ENCODE measurements at regions not wholly inside any gene's neighbourhood (a gene's known extent, or its start where the extent isn't known, plus 50 kb on each side); places are given as distances from the start of the nearest gene placed in this dataset.

GRCh38 chr18:27278131-27278530, 93.0 kb upstream of the CHST9 start:
- no peak for DNase-seq
- intact Hi-C loops (cut with micrococcal nuclease) = no loop called here
- ChIA-PET CTCF (no interaction called here), POLR2A (no interaction called here)
- H3K27me3 Mint-ChIP-seq = no peaks in the 10 kb centered on the region
- peaks cover 11% of the 10 kb centered on the region for H3K9me3 Mint-ChIP-seq
- H3K27ac Mint-ChIP-seq = no peak overlapping the region
- no peaks in the 10 kb centered on the region for H3K36me3 Mint-ChIP-seq (ENCODE audit: low read depth)
- no peak overlapping the region for H3K4me3 Mint-ChIP-seq
- ATAC-seq = no peak
- H3K4me1 Mint-ChIP-seq (ENCODE audit: low read depth) = no peaks in the 10 kb centered on the region
- TF ChIP-seq CTCF (IDR thresholded peaks at IDR 0.05) = no peak

GRCh38 chr18:27277554-27277953, 92.4 kb upstream of the CHST9 start:
- ATAC-seq (no peak), DNase-seq (no peak)
- CTCF ChIA-PET = no interaction called here
- peaks cover 11% of the 10 kb centered on the region for H3K9me3 Mint-ChIP-seq
- no peak overlapping the region for H3K4me3 Mint-ChIP-seq
- POLR2A ChIA-PET = no interaction called here
- H3K36me3 Mint-ChIP-seq (ENCODE audit: low read depth) = no peaks in the 10 kb centered on the region
- intact Hi-C loops (cut with micrococcal nuclease) = no loop called here
- H3K4me1 Mint-ChIP-seq (ENCODE audit: low read depth) = no peaks in the 10 kb centered on the region
- H3K27me3 Mint-ChIP-seq = no peaks in the 10 kb centered on the region
- TF ChIP-seq CTCF (IDR thresholded peaks at IDR 0.05) = no peak
- H3K27ac Mint-ChIP-seq = no peak overlapping the region

GRCh38 chr18:27276886-27277285, 91.8 kb upstream of the CHST9 start:
- Mint-ChIP-seq H3K36me3 (ENCODE audit: low read depth) (no peaks in the 10 kb centered on the region), H3K4me1 (ENCODE audit: low read depth) (no peaks in the 10 kb centered on the region), H3K4me3 (no peak overlapping the region), H3K27ac (no peak overlapping the region), H3K27me3 (no peaks in the 10 kb centered on the region), H3K9me3 (peaks cover 11% of the 10 kb centered on the region)
- no peak for ATAC-seq
- CTCF ChIA-PET = no interaction called here
- POLR2A ChIA-PET = no interaction called here
- DNase-seq = no peak
- intact Hi-C loops (cut with micrococcal nuclease) = no loop called here
- no peak for TF ChIP-seq CTCF (IDR thresholded peaks at IDR 0.05)

- POLR2A ChIA-PET = no interaction called here
- no peaks in the 10 kb centered on the region for H3K4me1 Mint-ChIP-seq (ENCODE audit: low read depth)
- ATAC-seq = no peak
- H3K9me3 Mint-ChIP-seq = peaks cover 11% of the 10 kb centered on the region
- intact Hi-C loops (cut with micrococcal nuclease) = no loop called here
- no peaks in the 10 kb centered on the region for H3K36me3 Mint-ChIP-seq (ENCODE audit: low read depth)
- H3K27me3 Mint-ChIP-seq = no peaks in the 10 kb centered on the region
- CTCF ChIA-PET = no interaction called here
- DNase-seq = no peak
- no peak overlapping the region for H3K27ac Mint-ChIP-seq
- no peak for TF ChIP-seq CTCF (IDR thresholded peaks at IDR 0.05)
- no peak overlapping the region for H3K4me3 Mint-ChIP-seq
Observed at GRCh38 chr18:27276479-27276878, 91.4 kb upstream of the CHST9 start.

- ATAC-seq (no peak), DNase-seq (no peak)
- no peak overlapping the region for H3K4me3 Mint-ChIP-seq
- POLR2A ChIA-PET = no interaction called here
- no peaks in the 10 kb centered on the region for H3K4me1 Mint-ChIP-seq (ENCODE audit: low read depth)
- peaks cover 14% of the 10 kb centered on the region for H3K9me3 Mint-ChIP-seq
- TF ChIP-seq CTCF (IDR thresholded peaks at IDR 0.05) = no peak
- no peaks in the 10 kb centered on the region for H3K36me3 Mint-ChIP-seq (ENCODE audit: low read depth)
- H3K27me3 Mint-ChIP-seq = no peaks in the 10 kb centered on the region
- CTCF ChIA-PET = no interaction called here
- H3K27ac Mint-ChIP-seq = no peak overlapping the region
- intact Hi-C loops (cut with micrococcal nuclease) = no loop called here
Observed at GRCh38 chr18:27274901-27275300, 89.8 kb upstream of the CHST9 start.

Data from activated CD8-positive, alpha-beta T cell treated with anti-CD3 and anti-CD28 coated beads for 36 hours (primary cell).